GM21447 (cell line): ENCODE measurements at regions not wholly inside any gene's neighbourhood (a gene's known extent, or its start where the extent isn't known, plus 50 kb on each side); places are given as distances from the start of the nearest gene placed in this dataset.
"Not testable (repeated sequence)": the region's sequence is repeated elsewhere in the genome, so short reads cannot be mapped to it uniquely, and the experiment has no call there.

Source experiments
- ATAC-seq: cut with Tn5 transposase; IDR thresholded peaks from one replicate; pipeline ENCODE4 v1.9.1; 2021; ENCODE audit not compliant: unreplicated experiment

DNA sequence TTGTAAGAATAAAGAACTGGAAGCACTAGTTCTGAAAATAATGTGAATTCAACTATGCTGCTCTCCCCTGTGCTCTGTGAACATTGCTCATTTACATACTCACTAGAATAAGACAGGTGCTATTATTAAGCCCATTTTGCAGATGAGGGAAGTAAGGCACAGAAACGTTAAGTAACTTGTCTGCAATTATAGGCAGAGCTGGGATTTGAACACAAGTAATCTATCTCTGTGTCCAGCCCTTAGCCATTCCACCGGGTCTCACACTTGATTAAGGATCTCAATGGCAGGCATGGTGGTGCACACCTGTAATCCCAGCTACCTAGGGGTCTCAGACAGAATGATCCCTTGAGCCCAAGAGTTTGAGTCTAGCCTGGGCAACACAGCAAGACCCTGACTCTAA is 357.7 kb downstream of the CD83 start:
- no peak for ATAC-seq

DNA sequence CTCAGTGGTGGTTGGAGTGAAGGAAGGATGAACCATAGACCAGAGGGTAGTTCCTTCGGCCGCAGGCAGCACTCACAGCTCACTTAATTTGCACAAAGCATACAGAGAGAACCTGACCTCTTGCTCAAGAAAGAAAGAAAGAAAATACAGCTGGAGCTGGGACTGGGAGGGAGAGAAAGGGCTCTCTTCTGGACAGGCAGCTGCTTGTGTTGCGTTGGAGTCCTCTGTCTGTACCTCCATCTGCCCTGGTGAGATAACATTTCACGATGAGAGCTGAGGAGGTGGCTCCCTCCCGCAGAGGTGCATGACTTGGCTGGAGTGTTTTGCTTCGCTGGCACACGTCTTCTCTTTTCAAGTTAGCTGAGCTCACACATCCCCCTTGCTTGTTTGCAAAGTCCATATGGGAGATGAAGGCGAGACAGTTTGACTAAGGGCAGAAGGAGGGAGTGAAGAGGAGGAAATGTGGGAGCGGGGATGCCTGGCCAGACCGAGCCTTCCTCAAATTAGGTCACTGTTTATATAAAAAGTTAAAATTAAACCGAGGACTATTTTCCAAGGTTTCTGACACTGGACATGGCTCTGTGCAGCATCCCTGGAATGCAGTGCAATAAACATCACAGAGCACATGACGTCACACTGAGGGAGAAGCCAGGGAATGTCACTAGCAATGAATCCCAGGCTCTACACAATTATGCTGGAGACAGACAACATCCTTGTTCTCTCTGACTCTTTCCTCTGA is 359.4 kb downstream of the CD83 start:
- ATAC-seq, result no peak

DNA sequence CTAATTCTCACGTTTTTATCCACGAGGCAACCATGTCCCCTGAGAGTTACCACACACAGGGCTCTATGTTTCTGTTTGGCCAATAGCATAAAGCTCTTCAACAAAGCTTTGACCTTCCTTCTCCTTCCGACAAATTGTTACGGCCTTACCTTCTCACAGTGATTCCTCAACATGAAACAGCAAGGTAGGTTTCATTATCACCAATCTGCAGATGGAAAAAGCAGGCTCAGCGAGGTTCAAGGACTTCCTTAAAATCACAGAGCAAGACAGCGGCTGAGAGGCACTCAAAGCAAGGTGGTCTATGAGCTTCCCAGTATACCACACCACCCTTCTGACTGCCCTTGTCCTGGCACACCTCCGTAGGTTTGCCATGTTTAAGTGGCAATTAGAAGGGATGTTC is 360.0 kb downstream of the CD83 start:
- no peak for ATAC-seq

- ATAC-seq, result no peak
Observed at GRCh38 chr6:14478381-14479225, 361.0 kb downstream of the CD83 start.

- ATAC-seq, result not testable (repeated sequence)
Observed at GRCh38 chr6:14481946-14482345, 364.4 kb downstream of the CD83 start.

GRCh38 chr6:14487625-14488024 is 370.1 kb downstream of the CD83 start:
- no peak for ATAC-seq

GRCh38 chr6:14488180-14488579 is 370.6 kb downstream of the CD83 start:
- no peak for ATAC-seq

GRCh38 chr6:14489445-14489844 is 371.9 kb downstream of the CD83 start:
- no peak for ATAC-seq

DNA sequence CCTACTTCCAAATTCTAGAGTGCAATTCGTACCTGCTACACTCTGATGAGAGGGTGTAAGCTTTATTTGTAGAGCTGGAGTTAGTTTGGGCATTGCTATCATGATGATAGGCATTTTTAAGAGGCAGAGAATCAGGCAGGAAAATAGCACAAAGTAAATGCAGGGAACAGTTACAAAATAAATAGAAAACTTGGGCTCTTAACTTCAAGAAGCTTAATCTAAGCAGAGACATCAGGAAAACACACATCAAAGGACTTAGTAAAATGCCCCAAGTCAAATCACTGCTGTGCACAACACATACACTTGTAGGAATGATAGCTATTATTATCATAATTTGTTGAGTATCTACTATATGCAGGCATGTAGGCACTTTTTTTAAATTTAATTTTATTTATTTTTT is 381.2 kb downstream of the CD83 start:
- no peak for ATAC-seq

DNA sequence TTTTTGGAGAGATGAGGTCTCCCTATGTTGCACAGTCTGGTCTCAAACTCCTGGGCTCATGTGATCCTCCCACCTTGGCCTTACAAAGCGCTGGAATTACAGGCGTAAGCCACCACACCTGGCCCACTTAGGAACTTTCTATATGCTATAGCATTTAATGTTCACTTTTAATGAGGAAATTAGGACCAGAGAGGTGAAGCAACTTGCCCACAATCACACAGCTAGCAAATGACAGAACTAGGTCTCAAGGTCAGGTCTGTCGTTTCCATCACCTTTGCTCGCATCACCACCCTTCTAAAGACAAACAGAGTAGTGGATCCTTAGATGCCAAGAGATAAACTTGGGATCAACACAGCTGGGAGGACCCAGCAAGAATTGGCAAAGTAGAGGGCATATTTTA is 381.7 kb downstream of the CD83 start:
- no peak for ATAC-seq

GRCh38 chr6:14499841-14500240 is 382.3 kb downstream of the CD83 start:
- ATAC-seq, result no peak

DNA sequence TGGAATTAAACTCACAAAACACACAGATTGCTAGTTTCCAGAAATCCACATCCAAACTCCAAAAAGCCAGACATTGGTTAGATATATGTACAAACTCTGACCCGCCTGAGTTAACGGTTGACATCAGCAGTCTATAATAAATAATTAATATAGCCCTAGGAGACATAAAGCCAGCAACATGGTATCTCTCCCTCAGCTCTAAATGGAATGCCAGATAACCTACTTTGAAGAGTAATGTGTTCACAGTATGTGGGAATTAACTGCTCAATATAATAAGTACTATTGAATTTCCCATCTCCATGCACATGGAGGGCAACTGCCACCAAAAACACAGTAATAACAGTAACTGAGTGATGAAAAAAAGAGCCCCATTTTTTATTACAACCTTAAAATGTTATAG is 383.2 kb downstream of the CD83 start:
- no peak for ATAC-seq

DNA sequence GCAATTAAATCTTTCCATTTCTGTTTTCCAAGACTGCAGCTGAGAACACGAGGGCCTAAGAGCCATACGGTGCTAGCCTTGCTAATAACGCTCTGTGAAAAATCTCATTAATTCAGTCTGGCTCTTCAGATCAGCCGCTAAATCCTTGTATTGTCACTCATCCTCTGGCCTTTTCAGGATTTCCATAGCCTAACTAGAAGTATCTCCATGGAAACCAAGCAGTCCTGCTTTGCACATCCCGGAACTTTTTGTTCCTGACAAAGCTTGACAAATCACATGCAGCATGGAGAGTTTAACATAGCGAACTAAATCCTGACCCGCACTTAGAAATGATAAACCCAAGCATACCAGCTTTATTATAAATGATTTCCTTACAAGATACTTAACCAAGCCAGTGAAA is 383.7 kb downstream of the CD83 start:
- ATAC-seq, result no peak

GRCh38 chr6:14501914-14502313 is 384.3 kb downstream of the CD83 start:
- no peak for ATAC-seq

DNA sequence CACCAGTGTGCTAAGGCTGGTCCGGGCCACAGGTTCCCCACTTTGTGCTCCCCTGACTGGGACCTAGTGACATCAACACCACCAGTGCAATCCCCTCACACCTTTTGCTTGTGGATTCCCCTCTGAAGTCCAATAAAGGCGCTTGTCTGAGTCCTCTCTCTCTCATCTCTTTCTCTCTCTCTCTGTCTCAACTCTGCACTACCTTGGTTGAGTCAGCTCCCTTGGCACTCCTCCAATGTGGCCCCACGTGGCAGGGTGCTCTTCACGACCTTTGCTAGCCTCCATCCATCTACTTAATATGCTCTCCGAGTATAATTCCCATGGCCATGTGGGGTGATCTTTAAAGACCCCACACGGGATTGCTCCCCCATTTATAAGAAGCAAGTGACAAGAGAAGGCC is 385.0 kb downstream of the CD83 start:
- ATAC-seq, result no peak

DNA sequence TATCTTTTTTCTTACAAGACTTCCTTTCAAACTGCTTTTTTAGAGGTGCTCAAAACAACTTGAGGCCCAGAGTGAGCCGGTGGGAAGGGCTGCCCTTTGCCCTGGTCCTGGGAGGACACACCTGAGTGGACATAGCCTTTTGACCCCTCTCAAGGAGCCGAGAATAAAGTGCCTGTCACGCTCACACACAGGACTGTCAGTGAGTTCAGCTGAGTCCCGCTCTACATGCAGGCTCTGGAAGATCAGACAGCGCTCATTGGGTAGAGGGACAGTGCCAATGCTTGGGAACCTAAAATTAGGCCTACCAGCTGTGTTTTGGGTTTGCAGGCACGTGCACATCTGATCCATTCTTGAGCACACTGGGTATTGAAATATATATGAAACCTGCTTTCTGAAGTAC is 387.8 kb downstream of the CD83 start:
- no peak for ATAC-seq

DNA sequence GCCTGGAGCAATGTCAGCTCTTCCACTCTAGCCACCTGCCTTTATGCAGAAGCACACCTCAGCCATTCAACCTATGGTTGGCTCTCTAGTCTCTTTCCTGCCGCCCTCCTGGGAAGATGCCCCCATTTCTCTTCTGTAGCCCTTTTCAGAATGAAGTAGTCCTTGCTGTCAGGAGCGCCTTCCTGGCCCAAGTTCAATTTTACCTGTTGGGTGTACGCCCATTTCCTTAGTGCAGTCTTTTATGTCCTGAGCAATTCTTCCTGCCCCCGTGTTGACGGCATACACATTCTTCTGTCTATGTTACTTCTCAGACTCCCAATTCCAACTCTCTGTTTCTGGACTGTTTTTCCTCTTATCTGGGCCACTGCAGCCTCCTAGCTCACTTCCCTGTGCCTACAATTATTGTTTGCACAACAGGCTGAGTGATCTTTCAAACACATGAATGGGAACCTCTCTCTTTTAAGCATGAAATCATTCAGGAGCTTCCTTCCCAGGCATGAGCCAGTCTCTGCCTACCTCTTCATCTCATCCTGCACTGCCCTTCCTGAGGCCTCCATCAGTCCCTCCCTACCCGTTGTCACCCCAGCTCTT is 389.2 kb downstream of the CD83 start:
- ATAC-seq, result no peak

GRCh38 chr6:14509120-14509519 is 391.5 kb downstream of the CD83 start:
- no peak for ATAC-seq

DNA sequence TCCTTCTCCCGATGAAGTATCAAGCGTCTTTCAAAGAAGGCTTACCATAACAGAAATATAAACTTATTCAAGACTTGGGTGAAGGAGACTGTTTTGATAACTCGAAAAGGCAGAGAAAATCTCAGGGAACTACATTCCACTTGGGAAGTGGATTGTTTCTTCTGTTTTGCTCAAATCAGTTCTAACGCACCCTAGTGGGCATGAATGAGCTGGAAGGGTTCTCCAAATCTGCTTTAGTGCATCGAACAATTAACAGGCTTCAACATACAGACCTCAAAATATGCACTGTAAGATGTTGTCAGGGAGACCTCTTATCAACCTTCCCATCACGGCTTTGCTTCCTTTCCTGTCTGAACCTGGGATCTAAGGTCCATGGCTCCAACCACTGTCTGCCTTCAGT is 392.5 kb downstream of the CD83 start:
- ATAC-seq, result no peak

GRCh38 chr6:14511061-14511586 is 393.6 kb downstream of the CD83 start:
- no peak for ATAC-seq

GRCh38 chr6:14512246-14512645 is 394.7 kb downstream of the CD83 start:
- ATAC-seq, result no peak
